ENCODE measurements at regions not wholly inside any gene's neighbourhood (a gene's known extent, or its start where the extent isn't known, plus 50 kb on each side); places are given as distances from the start of the nearest gene placed in this dataset.

GRCh38 chr10:120799849-120800248, 51.3 kb upstream of the WDR11 start:
- no peak overlapping the region for H3K4me3 ChIP-seq (replicated peaks in 1 of 2; ENCODE audit: low read depth in 2 of 2, low read length in 2 of 2)
- no peak for TF ChIP-seq CTCF (IDR thresholded peaks at IDR 0.05; ENCODE audit: low read depth, low read length)
- no peak for DNase-seq (ENCODE audit: low read depth in 2 of 2)

- no peak for DNase-seq (ENCODE audit: low read depth in 2 of 2)
- H3K4me3 ChIP-seq (replicated peaks in 1 of 2; ENCODE audit: low read depth in 2 of 2, low read length in 2 of 2) = no peak overlapping the region
- no peak for TF ChIP-seq CTCF (IDR thresholded peaks at IDR 0.05; ENCODE audit: low read depth, low read length)
Observed at GRCh38 chr10:120800528-120801323, 50.4 kb upstream of the WDR11 start.
